HG03060 (cell line): ENCODE measurements at regions not wholly inside any gene's neighbourhood (a gene's known extent, or its start where the extent isn't known, plus 50 kb on each side); places are given as distances from the start of the nearest gene placed in this dataset.
A peak's percentile ranks its signal among the peaks of the same experiment; 100 is the strongest.
"Not testable (repeated sequence)": the region's sequence is repeated elsewhere in the genome, so short reads cannot be mapped to it uniquely, and the experiment has no call there.

Experiments
- ATAC-seq: cut with Tn5 transposase; IDR thresholded peaks from one replicate; pipeline ENCODE4 v1.9.1; 2021; ENCODE audit warnings: low read depth, moderate number of reproducible peaks; ENCODE audit not compliant: unreplicated experiment

- ATAC-seq = no peak
These were observed 89.0 kb downstream of the NAF1 start for GRCh38 chr4:163077680-163078079.

GRCh38 chr4:163072222-163072621 is 94.5 kb downstream of the NAF1 start:
- no peak for ATAC-seq

GRCh38 chr4:163071308-163071707 is 95.4 kb downstream of the NAF1 start:
- ATAC-seq = no peak

GRCh38 chr4:163070023-163070422 is 96.7 kb downstream of the NAF1 start:
- no peak for ATAC-seq

GRCh38 chr4:163063891-163064290 is 102.8 kb downstream of the NAF1 start:
- no peak for ATAC-seq

- ATAC-seq = peak; percentile 51
These were observed 118.2 kb downstream of the NAF1 start for GRCh38 chr4:163048447-163048846.

GRCh38 chr4:163042306-163042705 is 124.4 kb downstream of the NAF1 start:
- no peak for ATAC-seq

- no peak for ATAC-seq
These were observed 149.6 kb downstream of the NAF1 start for GRCh38 chr4:163017135-163017534.

GRCh38 chr4:163012816-163013215 is 153.9 kb downstream of the NAF1 start:
- no peak for ATAC-seq

GRCh38 chr4:163003979-163004378 is 162.7 kb downstream of the NAF1 start:
- no peak for ATAC-seq

GRCh38 chr4:162988530-162988929 is 178.2 kb downstream of the NAF1 start:
- ATAC-seq = no peak

GRCh38 chr4:162985131-162985530 is 181.6 kb downstream of the NAF1 start:
- no peak for ATAC-seq

- no peak for ATAC-seq
These were observed 182.1 kb downstream of the NAF1 start for GRCh38 chr4:162984621-162985020.

- ATAC-seq = no peak
These were observed 184.9 kb downstream of the NAF1 start for GRCh38 chr4:162981823-162982222.

GRCh38 chr4:162978398-162978797 is 188.3 kb downstream of the NAF1 start:
- ATAC-seq = no peak

GRCh38 chr4:162977788-162978187 is 188.9 kb downstream of the NAF1 start:
- ATAC-seq = no peak

GRCh38 chr4:162972661-162973330 is 193.9 kb downstream of the NAF1 start:
- no peak for ATAC-seq

GRCh38 chr4:162969194-162969593 is 197.5 kb downstream of the NAF1 start:
- ATAC-seq = no peak

- not testable (repeated sequence) for ATAC-seq
These were observed 200.7 kb downstream of the NAF1 start for GRCh38 chr4:162965978-162966377.

- ATAC-seq = no peak
These were observed 207.6 kb downstream of the NAF1 start for GRCh38 chr4:162959046-162959445.

GRCh38 chr4:162957521-162958143 is 209.1 kb downstream of the NAF1 start:
- no peak for ATAC-seq

GRCh38 chr4:162954976-162955375 is 211.7 kb downstream of the NAF1 start:
- no peak for ATAC-seq
